ENCODE measurements at regions not wholly inside any gene's neighbourhood (a gene's known extent, or its start where the extent isn't known, plus 50 kb on each side); places are given as distances from the start of the nearest gene placed in this dataset.
A peak's percentile ranks its signal among the peaks of the same experiment; 100 is the strongest.

DNA sequence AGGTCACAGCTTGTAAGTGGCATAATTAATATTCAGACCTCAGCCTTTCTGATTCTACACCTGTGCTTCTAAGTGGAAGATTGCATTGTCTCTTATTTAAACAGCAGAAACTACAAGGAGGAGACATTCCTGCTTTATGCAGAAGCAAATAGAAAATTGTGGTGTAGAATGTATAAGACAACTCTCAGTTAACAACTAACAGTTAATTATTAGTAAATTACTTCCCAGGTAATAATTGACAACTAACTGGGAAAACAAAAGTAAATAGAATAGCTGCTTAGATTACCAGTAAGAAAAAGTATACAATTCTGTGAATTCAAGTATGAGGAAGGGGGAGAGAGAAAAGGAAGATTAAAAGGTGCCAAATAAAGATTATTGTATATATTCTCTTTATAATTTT lies 1210.5 kb upstream of the GYPC start:
- H3K9me3 ChIP-seq (ENCODE audit: insufficient read depth, low read length), result no peaks in the 10 kb centered on the region
- DNase-seq (ENCODE audit: low read depth, low spot score), result no peak
- TF ChIP-seq SUZ12 (IDR thresholded peaks at IDR 0.05; ENCODE audit: extremely low read depth, insufficient read depth, insufficient read length) (no peak), ZNF274 (IDR thresholded peaks at IDR 0.05; ENCODE audit: low read depth, low read length) (no peak), YY1 (IDR thresholded peaks at IDR 0.05; ENCODE audit: insufficient read depth, insufficient read length) (no peak)
- H3K36me3 ChIP-seq (ENCODE audit: insufficient read depth, insufficient read length, low read length), result no peaks in the 10 kb centered on the region
- no peak overlapping the region for H3K4me3 ChIP-seq (ENCODE audit: insufficient read length, low read depth)
- no peaks in the 10 kb centered on the region for H3K27me3 ChIP-seq (ENCODE audit: insufficient read depth, insufficient read length)
- H3K4me1 ChIP-seq (ENCODE audit: insufficient read depth, insufficient read length), result no peaks in the 10 kb centered on the region
- H3K9ac ChIP-seq (ENCODE audit: insufficient read length, low read depth), result no peak overlapping the region

- H3K9ac ChIP-seq (ENCODE audit: insufficient read length, low read depth), result no peak overlapping the region
- H3K9me3 ChIP-seq (ENCODE audit: insufficient read depth, low read length), result no peaks in the 10 kb centered on the region; the same call in 1 of the 2 replicates
- no peaks in the 10 kb centered on the region for H3K4me1 ChIP-seq (ENCODE audit: insufficient read depth, insufficient read length)
- H3K27me3 ChIP-seq (ENCODE audit: insufficient read depth, insufficient read length), result no peaks in the 10 kb centered on the region
- no peaks in the 10 kb centered on the region for H3K36me3 ChIP-seq (ENCODE audit: insufficient read depth, insufficient read length, low read length)
- no peak for TF ChIP-seq ZNF274 (IDR thresholded peaks at IDR 0.05; ENCODE audit: low read depth, low read length)
- no peak for TF ChIP-seq YY1 (IDR thresholded peaks at IDR 0.05; ENCODE audit: insufficient read depth, insufficient read length)
- no peak for TF ChIP-seq SUZ12 (IDR thresholded peaks at IDR 0.05; ENCODE audit: extremely low read depth, insufficient read depth, insufficient read length)
- no peak for DNase-seq (ENCODE audit: low read depth, low spot score)
- H3K4me3 ChIP-seq (ENCODE audit: insufficient read length, low read depth), result no peak overlapping the region
Observed at GRCh38 chr2:125450092-125450491, 1205.9 kb upstream of the GYPC start.

DNA sequence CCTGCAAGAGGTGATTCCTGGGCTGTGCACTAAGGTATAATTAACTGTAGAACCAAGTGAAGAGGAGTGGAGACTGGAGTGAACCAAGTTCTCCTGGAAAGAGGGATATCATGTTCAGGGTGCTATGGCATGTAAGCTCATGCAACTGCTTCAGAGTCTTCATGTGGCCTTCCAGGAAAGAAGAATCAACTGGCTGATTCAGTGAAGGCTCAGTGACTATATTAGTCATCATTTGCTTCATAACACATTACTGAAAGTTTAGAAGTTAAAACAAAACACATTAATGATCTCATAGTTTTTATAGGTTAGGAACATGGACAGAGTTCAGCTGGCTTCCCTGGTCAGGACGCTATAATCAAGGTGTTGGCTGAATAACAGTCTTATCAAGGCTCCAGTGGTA lies 1200.8 kb upstream of the GYPC start:
- Histone ChIP-seq H3K4me1 (ENCODE audit: insufficient read depth, insufficient read length) (no peaks in the 10 kb centered on the region), H3K9me3 (ENCODE audit: insufficient read depth, low read length) (no peaks in the 10 kb centered on the region; the same call in 1 of the 2 replicates), H3K36me3 (ENCODE audit: insufficient read depth, insufficient read length, low read length) (no peaks in the 10 kb centered on the region), H3K9ac (ENCODE audit: insufficient read length, low read depth) (no peak overlapping the region), H3K4me3 (ENCODE audit: insufficient read length, low read depth) (no peak overlapping the region), H3K27me3 (ENCODE audit: insufficient read depth, insufficient read length) (no peaks in the 10 kb centered on the region)
- TF ChIP-seq ZNF274 (IDR thresholded peaks at IDR 0.05; ENCODE audit: low read depth, low read length) (no peak), SUZ12 (IDR thresholded peaks at IDR 0.05; ENCODE audit: extremely low read depth, insufficient read depth, insufficient read length) (no peak), YY1 (IDR thresholded peaks at IDR 0.05; ENCODE audit: insufficient read depth, insufficient read length) (no peak)
- no peak for DNase-seq (ENCODE audit: low read depth, low spot score)

DNA sequence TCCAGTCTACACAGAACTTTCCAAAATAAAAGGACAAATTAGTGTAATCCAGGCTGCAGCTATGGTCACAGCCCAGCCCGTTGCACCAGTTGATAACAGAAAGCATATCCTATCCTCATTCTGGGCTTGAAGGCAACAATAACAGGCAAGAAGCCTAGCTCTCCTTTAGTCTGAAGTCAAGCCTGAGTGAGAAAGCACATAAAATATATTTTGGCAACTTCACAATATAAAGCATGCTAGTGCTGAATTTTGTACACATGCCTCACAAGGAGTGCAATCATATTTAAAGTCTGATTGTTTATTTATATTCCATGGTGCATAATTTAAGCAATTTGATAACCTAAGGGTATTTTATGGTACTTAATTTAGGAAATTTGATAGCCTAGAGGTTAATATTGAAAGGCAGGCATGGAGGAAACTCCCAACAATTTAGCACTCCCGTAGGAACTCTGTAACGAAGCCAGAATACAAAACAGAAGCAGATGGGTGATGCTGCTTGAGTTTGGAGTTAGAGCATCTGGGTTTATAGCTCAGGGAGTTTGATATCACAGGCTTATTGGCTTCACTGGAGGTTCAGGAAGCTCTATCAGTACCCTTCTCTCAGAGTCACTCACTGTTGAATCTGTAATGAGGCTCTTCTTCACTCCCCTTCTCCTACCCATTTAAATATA lies 1199.1 kb upstream of the GYPC start:
- H3K4me1 ChIP-seq (ENCODE audit: insufficient read depth, insufficient read length), result no peaks in the 10 kb centered on the region
- DNase-seq (ENCODE audit: low read depth, low spot score), result no peak
- H3K36me3 ChIP-seq (ENCODE audit: insufficient read depth, insufficient read length, low read length), result no peaks in the 10 kb centered on the region
- H3K4me3 ChIP-seq (ENCODE audit: insufficient read length, low read depth), result no peak overlapping the region
- no peaks in the 10 kb centered on the region for H3K27me3 ChIP-seq (ENCODE audit: insufficient read depth, insufficient read length)
- TF ChIP-seq YY1 (IDR thresholded peaks at IDR 0.05; ENCODE audit: insufficient read depth, insufficient read length), result no peak
- no peaks in the 10 kb centered on the region for H3K9me3 ChIP-seq (ENCODE audit: insufficient read depth, low read length)
- no peak overlapping the region for H3K9ac ChIP-seq (ENCODE audit: insufficient read length, low read depth)

- H3K27me3 ChIP-seq (ENCODE audit: insufficient read depth, insufficient read length), result no peaks in the 10 kb centered on the region
- no peaks in the 10 kb centered on the region for H3K9me3 ChIP-seq (ENCODE audit: insufficient read depth, low read length)
- H3K4me1 ChIP-seq (ENCODE audit: insufficient read depth, insufficient read length), result no peaks in the 10 kb centered on the region
- DNase-seq (ENCODE audit: low read depth, low spot score), result peak; percentile 30
- no peaks in the 10 kb centered on the region for H3K36me3 ChIP-seq (ENCODE audit: insufficient read depth, insufficient read length, low read length)
- H3K9ac ChIP-seq (ENCODE audit: insufficient read length, low read depth), result no peak overlapping the region
- H3K4me3 ChIP-seq (ENCODE audit: insufficient read length, low read depth), result no peak overlapping the region
- TF ChIP-seq YY1 (IDR thresholded peaks at IDR 0.05; ENCODE audit: insufficient read depth, insufficient read length) (no peak), ZNF274 (IDR thresholded peaks at IDR 0.05; ENCODE audit: low read depth, low read length) (no peak), SUZ12 (IDR thresholded peaks at IDR 0.05; ENCODE audit: extremely low read depth, insufficient read depth, insufficient read length) (no peak)
Observed at GRCh38 chr2:125471963-125472362, 1184.0 kb upstream of the GYPC start.

GRCh38 chr2:125479143-125479636 lies 1176.8 kb upstream of the GYPC start:
- H3K36me3 ChIP-seq (ENCODE audit: insufficient read depth, insufficient read length, low read length), result no peaks in the 10 kb centered on the region
- H3K27me3 ChIP-seq (ENCODE audit: insufficient read depth, insufficient read length), result no peaks in the 10 kb centered on the region
- peaks cover 19% of the 10 kb centered on the region for H3K9me3 ChIP-seq (ENCODE audit: insufficient read depth, low read length)
- no peak overlapping the region for H3K4me3 ChIP-seq (ENCODE audit: insufficient read length, low read depth)
- TF ChIP-seq YY1 (IDR thresholded peaks at IDR 0.05; ENCODE audit: insufficient read depth, insufficient read length), result no peak
- no peak for TF ChIP-seq SUZ12 (IDR thresholded peaks at IDR 0.05; ENCODE audit: extremely low read depth, insufficient read depth, insufficient read length)
- no peak for TF ChIP-seq ZNF274 (IDR thresholded peaks at IDR 0.05; ENCODE audit: low read depth, low read length)
- no peaks in the 10 kb centered on the region for H3K4me1 ChIP-seq (ENCODE audit: insufficient read depth, insufficient read length)
- H3K9ac ChIP-seq (ENCODE audit: insufficient read length, low read depth), result no peak overlapping the region
- no peak for DNase-seq (ENCODE audit: low read depth, low spot score)

DNA sequence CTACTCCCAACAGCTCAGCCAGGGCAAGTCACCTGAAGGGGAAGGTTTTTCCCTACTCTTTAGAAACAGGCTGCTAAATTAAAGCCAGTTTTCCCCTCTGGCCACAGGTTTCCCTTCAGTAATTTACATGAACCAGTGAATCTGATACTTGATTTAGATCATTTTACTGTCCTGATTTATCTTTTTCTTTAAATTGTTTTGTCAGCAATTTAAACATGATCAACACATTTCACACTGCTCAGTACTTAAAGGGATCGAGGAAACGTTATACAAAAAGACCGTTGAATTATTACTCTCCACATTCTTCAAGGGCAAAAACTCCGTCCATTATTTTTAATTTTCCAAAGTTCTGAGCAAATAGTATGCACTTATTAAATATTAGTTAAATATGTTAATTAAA lies 1165.7 kb upstream of the GYPC start:
- H3K4me3 ChIP-seq (ENCODE audit: insufficient read length, low read depth), result no peak overlapping the region
- H3K36me3 ChIP-seq (ENCODE audit: insufficient read depth, insufficient read length, low read length), result no peaks in the 10 kb centered on the region
- DNase-seq (ENCODE audit: low read depth, low spot score), result no peak
- H3K27me3 ChIP-seq (ENCODE audit: insufficient read depth, insufficient read length), result no peaks in the 10 kb centered on the region
- no peak overlapping the region for H3K9ac ChIP-seq (ENCODE audit: insufficient read length, low read depth)
- no peaks in the 10 kb centered on the region for H3K9me3 ChIP-seq (ENCODE audit: insufficient read depth, low read length)
- H3K4me1 ChIP-seq (ENCODE audit: insufficient read depth, insufficient read length), result no peaks in the 10 kb centered on the region
- TF ChIP-seq SUZ12 (IDR thresholded peaks at IDR 0.05; ENCODE audit: extremely low read depth, insufficient read depth, insufficient read length) (no peak), ZNF274 (IDR thresholded peaks at IDR 0.05; ENCODE audit: low read depth, low read length) (no peak), YY1 (IDR thresholded peaks at IDR 0.05; ENCODE audit: insufficient read depth, insufficient read length) (no peak)
